B cell (primary cell): ENCODE measurements at regions not wholly inside any gene's neighbourhood (a gene's known extent, or its start where the extent isn't known, plus 50 kb on each side); places are given as distances from the start of the nearest gene placed in this dataset.

ENCODE experiments used
- ATAC-seq: fragments of 200-7000 bp; cut with Tn5 transposase; one replicate; pipeline ENCODE4 v1.10.0; 2021; ENCODE audit warnings: low read depth, mild to moderate bottlenecking, moderate number of reproducible peaks, moderate library complexity
- CTCF ChIA-PET: fragments of 350-600 bp; sonication (Branson Sonifier 250); formaldehyde crosslinking; loops from one replicate; lab custom pipeline; 2021; ENCODE audit warnings: antibody characterized with exemption, inconsistent platforms; lab: Charles Lee
- POLR2A ChIA-PET: fragments of 350-600 bp; sonication (Branson Sonifier 250); formaldehyde crosslinking; loops from one replicate; lab custom pipeline; 2021; ENCODE audit warnings: antibody characterized with exemption; lab: Charles Lee
- DNase-seq: peaks from one replicate; pipeline ENCODE4 v3.0.0; 2013
- H2AFZ ChIP-seq: 2 replicates; pipeline ENCODE4 v1.6.1; 2012; ENCODE audit warnings: mild to moderate bottlenecking, low read depth, low read length; ENCODE audit not compliant: insufficient read depth, poor library complexity, severe bottlenecking
- H3K27ac ChIP-seq, 2 donors: 1 replicate in 1 of 2; 2 replicates in 1 of 2; pipeline ENCODE4 v1.5.1; 2012 to 2013; ENCODE audit warnings: low read length in 2 of 2, mild to moderate bottlenecking in 2 of 2, moderate library complexity in 1 of 2
- H3K27me3 ChIP-seq, 4 experiments: fragments of 200-600 bp in 1 of 4; sonication (generic) in 1 of 4; replicated peaks in 1 of 4; 1 replicate in 2 of 4; 2 replicates in 2 of 4; pipeline versions ENCODE4 v1.6.1 to v1.7.0; 2013 to 2016; ENCODE audit warnings: low read length in 3 of 4, mild to moderate bottlenecking in 2 of 4, mixed read lengths in 1 of 4, moderate library complexity in 1 of 4; ENCODE audit not compliant: insufficient read depth in 4 of 4, control insufficient read depth in 3 of 4; ENCODE audit errors: control extremely low read depth in 1 of 4
- H3K36me3 ChIP-seq, 2 experiments: replicated peaks in 1 of 2; 1 replicate in 1 of 2; 2 replicates in 1 of 2; pipeline versions ENCODE4 v1.6.1 to v1.7.1; 2013; ENCODE audit warnings: low read length in 1 of 2; ENCODE audit not compliant: insufficient read depth in 2 of 2, control insufficient read depth in 1 of 2; ENCODE audit errors: control extremely low read depth in 1 of 2, extremely low read depth in 1 of 2
- H3K4me1 ChIP-seq, 2 donors: fragments of 200-600 bp in 1 of 2; sonication (generic) in 1 of 2; 1 replicate in 1 of 2; 2 replicates in 1 of 2; pipeline versions ENCODE4 v1.5.1 to v1.6.1; 2013 to 2017; ENCODE audit warnings: low read length in 2 of 2; ENCODE audit not compliant: control insufficient read depth in 2 of 2, insufficient read depth in 2 of 2
- H3K4me2 ChIP-seq: replicated peaks from 2 replicates; pipeline ENCODE3; 2012; ENCODE audit warnings: mild to moderate bottlenecking, low read depth, low read length; ENCODE audit not compliant: poor library complexity, severe bottlenecking
- H3K4me3 ChIP-seq, 5 experiments: fragments of 200-600 bp in 1 of 5; sonication (generic) in 1 of 5; 1 replicate in 3 of 5; 2 replicates in 2 of 5; pipeline versions ENCODE4 v1.5.1 to v1.7.0; 2011 to 2016; ENCODE audit warnings: low read length in 4 of 5, mild to moderate bottlenecking in 4 of 5, low read depth in 2 of 5, control low read depth in 1 of 5, moderate library complexity in 1 of 5; ENCODE audit not compliant: insufficient read depth in 1 of 5; ENCODE audit errors: control extremely low read depth in 1 of 5, extremely low read depth in 1 of 5
- H3K79me2 ChIP-seq: fragments of 200-600 bp; sonication (generic); one replicate; pipeline ENCODE4 v1.6.0; 2016; ENCODE audit warnings: low read length; ENCODE audit not compliant: control insufficient read depth, insufficient read depth
- H3K9ac ChIP-seq: fragments of 200-600 bp; sonication (generic); 2 replicates; pipeline ENCODE4 v1.6.1; 2017; ENCODE audit warnings: mild to moderate bottlenecking, low read length, moderate library complexity
- H3K9me3 ChIP-seq, 3 donors: one replicate each; pipeline versions ENCODE4 v1.6.1 to v1.7.1; 2013; ENCODE audit warnings: low read length in 2 of 3; ENCODE audit not compliant: control insufficient read depth in 2 of 3, insufficient read depth in 1 of 3; ENCODE audit errors: control extremely low read depth in 1 of 3
- H4K20me1 ChIP-seq: 2 replicates; pipeline ENCODE4 v1.6.0; 2012; ENCODE audit warnings: mild to moderate bottlenecking, low read length; ENCODE audit not compliant: insufficient read depth, control insufficient read depth, poor library complexity, severe bottlenecking
- H3K27ac Mint-ChIP-seq: one replicate; pipeline ENCODE4 v1.8.0; 2021; ENCODE audit warnings: mixed read lengths
- H3K27me3 Mint-ChIP-seq: one replicate; pipeline ENCODE4 v1.8.0; 2021; ENCODE audit warnings: mixed read lengths
- H3K4me1 Mint-ChIP-seq: one replicate; pipeline ENCODE4 v1.8.0; 2021; ENCODE audit warnings: mixed read lengths
- H3K4me3 Mint-ChIP-seq: one replicate; pipeline ENCODE4 v1.8.0; 2021; ENCODE audit warnings: mixed read lengths
- H3K9me3 Mint-ChIP-seq: one replicate; pipeline ENCODE4 v1.8.0; 2022; ENCODE audit warnings: mixed read lengths; ENCODE audit not compliant: insufficient read depth
- CTCF ChIP-seq: fragments of 200-600 bp; IDR thresholded peaks from one replicate; pipeline ENCODE4 v1.8.0; 2022; ENCODE audit warnings: antibody characterized with exemption, mild to moderate bottlenecking
- EZH2 ChIP-seq: IDR thresholded peaks from 2 replicates; pipeline ENCODE4 v1.6.1; 2012; ENCODE audit warnings: borderline replicate concordance, low read depth, mild to moderate bottlenecking, moderate library complexity, low read length; ENCODE audit not compliant: insufficient read depth, poor library complexity, severe bottlenecking
- WGBS: methylation state at CpG from one replicate; pipeline ENCODE4 v1.1.5; 2013; ENCODE audit warnings: missing lambda C conversion rate; ENCODE audit not compliant: insufficient coverage; 5-methylcytosine and 5-hydroxymethylcytosine counted together
- intact Hi-C: fragments of 100-400 bp; cut with micrococcal nuclease; formaldehyde crosslinking; loops from one replicate; pipeline ENCODE4 v1.10.0; 2022

- ATAC-seq (no peak), DNase-seq (no peak)
- Mint-ChIP-seq H3K27ac (no peak overlapping the region), H3K9me3 (no peaks in the 10 kb centered on the region), H3K27me3 (peaks cover 22% of the 10 kb centered on the region), H3K4me1 (peaks cover 17% of the 10 kb centered on the region), H3K4me3 (no peak overlapping the region)
- Histone ChIP-seq H3K4me1 (peaks cover 8 to 10% of the 10 kb centered on the region in 2 donors), H3K79me2 (no peaks in the 10 kb centered on the region), H3K4me2 (no peak overlapping the region), H3K27ac (no peak overlapping the region), H3K27me3 (no peaks in the 10 kb centered on the region), H2AFZ (no peak overlapping the region), H3K9me3 (no peaks in the 10 kb centered on the region), H3K9ac (no peak overlapping the region), H3K4me3 (no peak overlapping the region), H4K20me1 (no peaks in the 10 kb centered on the region), H3K36me3 (no peaks in the 10 kb centered on the region)
- intact Hi-C loops: no loop called here
- CTCF ChIA-PET: no interaction called here
- 50% methylated on average over 1 of the region's 4 CpGs for WGBS
- TF ChIP-seq CTCF (no peak), EZH2 (no peak)
- POLR2A ChIA-PET: no interaction called here
Measured at GRCh38 chr6:6861995-6862394, 245.8 kb upstream of the RREB1 start.

GRCh38 chr6:6863970-6864639, 243.7 kb upstream of the RREB1 start:
- Mint-ChIP-seq H3K4me3 (no peak overlapping the region), H3K27ac (no peak overlapping the region), H3K9me3 (no peaks in the 10 kb centered on the region), H3K4me1 (peaks cover 2% of the 10 kb centered on the region), H3K27me3 (peaks cover 28% of the 10 kb centered on the region)
- no peak overlapping the region for H3K27ac ChIP-seq
- intact Hi-C loops: no loop called here
- no peak overlapping the region for H3K9ac ChIP-seq
- no peak overlapping the region for H3K4me2 ChIP-seq
- WGBS: 88% methylated on average over 2 of the region's 6 CpGs
- ChIA-PET CTCF (interaction anchor here (0.7 kb wide), 1 partner anchor 9 kb away, joined by 3 read pairs; no protein-coding TSS in a partner anchor), POLR2A (no interaction called here)
- H3K27me3 ChIP-seq: no peaks in the 10 kb centered on the region
- H2AFZ ChIP-seq: no peak overlapping the region
- DNase-seq: no peak
- no peaks in the 10 kb centered on the region for H4K20me1 ChIP-seq
- no peak overlapping the region for H3K4me3 ChIP-seq
- TF ChIP-seq EZH2 (no peak), CTCF (no peak)
- H3K36me3 ChIP-seq: no peaks in the 10 kb centered on the region
- ATAC-seq: no peak
- no peaks in the 10 kb centered on the region for H3K79me2 ChIP-seq
- H3K9me3 ChIP-seq: no peaks in the 10 kb centered on the region
- no peaks in the 10 kb centered on the region for H3K4me1 ChIP-seq
